ENCODE measurements at regions not wholly inside any gene's neighbourhood (a gene's known extent, or its start where the extent isn't known, plus 50 kb on each side); places are given as distances from the start of the nearest gene placed in this dataset.

- POLR2A ChIA-PET, result no interaction called here
- Histone ChIP-seq H3K4me3 (replicated peaks in 1 of 3; ENCODE audit: insufficient read depth in 1 of 3, low read depth in 1 of 3, low read length in 3 of 3) (no peak overlapping the region), H3K9ac (replicated peaks; ENCODE audit: extremely low read depth, insufficient read depth, low read length) (no peak overlapping the region), H3K79me2 (ENCODE audit: control insufficient read depth, insufficient read depth, low read length) (no peaks in the 10 kb centered on the region), H3K9me3 (replicated peaks; ENCODE audit: control insufficient read depth, insufficient read depth, low read length) (no peaks in the 10 kb centered on the region), H3K9me1 (replicated peaks; ENCODE audit: control insufficient read depth, extremely low read depth, insufficient read depth, low read length) (no peaks in the 10 kb centered on the region), H2AFZ (ENCODE audit: low read depth, low read length) (no peak overlapping the region), H3K36me3 (ENCODE audit: control insufficient read depth in 2 of 2, extremely low read depth in 1 of 2, insufficient read depth in 2 of 2, low read length in 2 of 2) (no peaks in the 10 kb centered on the region), H3K4me2 (ENCODE audit: insufficient read depth, low read length) (no peak overlapping the region), H3K27me3 (ENCODE audit: control insufficient read depth in 2 of 2, insufficient read depth in 2 of 2, low read length in 2 of 2) (no peaks in the 10 kb centered on the region), H3K27ac (ENCODE audit: insufficient read depth, low read depth, low read length) (no peak overlapping the region), H3K4me1 (ENCODE audit: control insufficient read depth, extremely low read depth, insufficient read depth, low read length) (no peaks in the 10 kb centered on the region), H4K20me1 (replicated peaks; ENCODE audit: control insufficient read depth, extremely low read depth, insufficient read depth, low read length) (no peaks in the 10 kb centered on the region)
- dilution Hi-C loops (cut with MboI; ENCODE audit: extremely low pct_ligation_motif_present, low sequenced_read_pairs) (no loop called here), intact Hi-C loops (cut with micrococcal nuclease) (no loop called here)
- CTCF ChIA-PET, result no interaction called here
- BruUV-seq (replicated peaks), result no TSS peak
- FAIRE-seq, result no peak
- no peak for TF ChIP-seq MYC (IDR thresholded peaks at IDR 0.05; ENCODE audit: low read depth, low read length)
- no peak for TF ChIP-seq GATA2 (IDR thresholded peaks at IDR 0.05; ENCODE audit: insufficient read depth, insufficient read length, low read depth, low read length)
- no peak for TF ChIP-seq EZH2 (IDR thresholded peaks at IDR 0.05; ENCODE audit: borderline replicate concordance, low read depth, low read length, severe bottlenecking)
- TF ChIP-seq, protein P1, sequence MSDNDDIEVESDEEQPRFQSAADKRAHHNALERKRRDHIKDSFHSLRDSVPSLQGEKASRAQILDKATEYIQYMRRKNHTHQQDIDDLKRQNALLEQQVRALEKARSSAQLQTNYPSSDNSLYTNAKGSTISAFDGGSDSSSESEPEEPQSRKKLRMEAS (IDR thresholded peaks at IDR 0.05; ENCODE audit: insufficient read depth, insufficient read length), result no peak
- no peak for TF ChIP-seq JUN (IDR thresholded peaks at IDR 0.05; ENCODE audit: borderline replicate concordance, insufficient read depth, insufficient read length, low read depth)
- no peak for TF ChIP-seq CTCF (IDR thresholded peaks at IDR 0.05; ENCODE audit: extremely low read depth in 1 of 2, insufficient read depth in 1 of 2, low read depth in 1 of 2, low read length in 2 of 2)
- no peak for TF ChIP-seq POLR2A (IDR thresholded peaks at IDR 0.05; ENCODE audit: low read depth, low read length)
- no peak for TF ChIP-seq POLR2AphosphoS5 (IDR thresholded peaks at IDR 0.05; ENCODE audit: insufficient read depth, low read depth, low read length)
- no peak for TF ChIP-seq FOS (IDR thresholded peaks at IDR 0.05; ENCODE audit: borderline replicate concordance, insufficient read depth, low read length)
- DNase-seq (ENCODE audit: low read depth, low spot score), result no peak
These were observed 508.5 kb upstream of the ATP11B start for GRCh38 chr3:182284793-182285192.
